ENCODE measurements at regions not wholly inside any gene's neighbourhood (a gene's known extent, or its start where the extent isn't known, plus 50 kb on each side); places are given as distances from the start of the nearest gene placed in this dataset.
"Not testable (repeated sequence)": the region's sequence is repeated elsewhere in the genome, so short reads cannot be mapped to it uniquely, and the experiment has no call there.

DNA sequence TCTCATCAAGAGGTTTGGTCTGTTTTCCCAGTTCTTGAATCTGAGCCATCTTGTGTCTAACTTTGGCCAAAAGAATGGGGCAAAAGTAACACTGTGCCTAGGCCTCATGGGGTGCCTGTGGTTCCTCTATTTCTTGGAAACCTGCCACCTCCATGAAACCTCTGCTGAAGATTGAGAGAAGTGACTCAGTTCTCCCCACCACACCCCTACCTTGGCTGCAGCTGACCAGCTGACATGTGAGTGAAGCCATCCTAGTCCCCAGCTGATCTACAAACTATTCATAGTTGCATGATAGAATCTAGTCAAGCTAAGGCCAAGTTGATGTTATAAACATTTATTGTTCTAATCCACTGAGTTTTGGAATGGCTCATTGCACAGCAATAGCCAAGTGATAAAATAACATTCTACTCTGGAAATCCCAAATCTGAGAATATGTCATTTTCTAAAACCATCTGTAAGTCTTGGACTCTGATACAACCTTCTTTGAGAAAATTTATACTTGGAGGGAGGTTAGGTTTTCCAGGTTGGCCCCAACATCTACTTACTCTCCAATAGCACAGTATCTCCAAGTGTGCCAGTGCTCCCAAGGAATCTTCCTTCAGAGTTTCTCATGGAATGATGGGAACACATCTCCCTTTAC lies 107.0 kb upstream of the SMLR1 start:
- DNase-seq = no peak

DNA sequence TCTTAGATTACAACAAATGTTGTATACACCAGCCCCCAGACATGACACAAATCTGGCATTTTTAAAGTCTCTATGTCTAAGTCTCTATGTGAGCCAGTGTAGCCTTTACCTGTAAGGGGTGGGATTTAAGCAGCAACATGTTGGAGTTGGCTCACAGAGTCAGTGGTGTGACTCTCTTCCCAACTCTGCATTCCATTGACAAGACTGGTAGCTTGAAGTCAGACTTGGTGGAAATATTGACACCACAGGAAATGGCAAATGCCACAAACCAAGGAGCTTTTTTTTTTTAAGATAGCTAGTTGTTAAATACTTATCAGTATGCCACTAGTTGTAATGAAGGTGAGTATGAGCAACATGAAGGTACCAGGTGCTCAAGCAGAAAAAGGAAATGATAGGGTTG lies 103.1 kb upstream of the SMLR1 start:
- DNase-seq = no peak

GRCh38 chr6:130725551-130725950 lies 101.7 kb upstream of the SMLR1 start:
- no peak for DNase-seq

GRCh38 chr6:130728064-130728463 lies 99.1 kb upstream of the SMLR1 start:
- not testable (repeated sequence) for DNase-seq

DNA sequence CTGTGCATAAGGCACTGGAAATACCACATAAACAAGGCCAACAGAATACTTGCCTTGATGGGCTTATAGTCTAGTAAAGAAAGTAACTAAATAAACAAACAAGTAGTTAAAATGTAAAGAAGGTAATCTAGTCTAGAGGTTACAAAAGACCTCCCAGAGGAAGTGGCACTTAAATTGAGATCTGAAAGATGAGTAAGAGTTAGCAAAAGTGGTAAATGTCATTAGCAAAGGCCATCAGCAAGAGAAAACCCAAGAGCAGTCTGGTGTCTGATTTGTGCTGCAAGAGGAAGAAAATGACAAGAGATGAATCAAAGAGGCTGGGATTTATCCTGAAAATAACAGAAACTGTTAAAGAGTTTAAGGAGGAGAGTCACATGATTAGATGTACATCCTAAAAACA lies 96.6 kb upstream of the SMLR1 start:
- DNase-seq = no peak

DNA sequence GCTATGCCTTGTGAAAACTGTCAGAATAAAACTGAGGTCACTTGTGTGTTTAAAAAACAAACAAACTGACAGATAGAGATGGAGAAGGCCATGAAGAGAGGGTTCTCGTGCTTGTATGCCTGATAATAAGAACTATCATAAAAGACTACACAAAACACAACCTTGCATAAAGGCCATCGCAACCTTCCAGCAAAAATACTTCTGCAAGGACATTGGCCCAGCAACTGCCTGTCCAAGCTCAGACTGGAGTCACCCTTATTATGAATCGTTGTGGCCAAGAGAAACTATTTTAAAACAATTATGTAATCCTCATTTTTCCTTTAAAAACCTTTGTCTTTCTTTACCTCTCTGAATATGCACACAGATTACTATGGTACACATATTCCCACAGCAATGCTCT lies 93.0 kb upstream of the SMLR1 start:
- no peak for DNase-seq

DNA sequence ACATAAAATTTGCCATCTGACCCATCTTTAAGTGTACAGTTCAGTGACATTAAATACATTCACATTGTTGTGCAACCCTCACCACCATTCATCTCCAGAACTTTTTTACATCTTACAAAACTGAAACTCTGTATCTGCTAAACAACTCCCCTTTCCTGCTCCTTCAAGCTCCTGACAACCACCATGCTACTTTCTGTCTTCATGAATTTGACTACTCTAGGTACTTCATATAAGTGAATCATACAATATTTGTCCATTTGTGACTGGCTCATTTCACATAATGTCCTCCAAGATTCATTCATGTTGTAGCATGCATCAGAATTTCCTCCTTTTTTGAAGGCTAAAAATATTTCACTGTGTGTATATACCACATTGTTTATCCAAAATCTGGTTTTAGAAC lies 86.9 kb upstream of the SMLR1 start:
- DNase-seq = no peak

DNA sequence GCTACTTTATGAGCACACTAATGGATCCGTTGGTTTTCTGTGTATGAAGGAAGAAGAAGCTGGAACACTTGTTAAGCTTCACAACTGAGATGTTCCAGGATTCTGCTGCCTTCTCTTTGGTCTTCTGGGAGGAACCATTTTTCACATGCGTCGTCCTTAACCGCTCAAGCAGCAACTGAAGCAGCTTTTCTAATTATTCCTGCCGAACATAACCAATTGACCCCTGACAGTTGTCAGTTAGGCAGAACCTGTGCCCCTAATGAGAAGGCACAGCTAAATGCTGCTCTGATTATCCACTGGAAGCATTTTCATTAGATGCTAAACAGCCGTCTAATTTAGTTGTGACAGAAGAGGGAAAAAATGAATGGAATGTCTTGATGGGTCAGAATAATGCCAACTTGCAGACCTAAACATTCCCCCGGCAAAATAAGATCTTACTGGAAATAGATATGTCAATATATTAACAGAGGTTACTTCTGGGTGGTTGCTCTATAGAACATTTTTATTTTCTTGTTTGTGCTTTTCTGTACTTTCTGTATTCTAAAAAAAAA lies 85.0 kb upstream of the SMLR1 start:
- DNase-seq = no peak

DNA sequence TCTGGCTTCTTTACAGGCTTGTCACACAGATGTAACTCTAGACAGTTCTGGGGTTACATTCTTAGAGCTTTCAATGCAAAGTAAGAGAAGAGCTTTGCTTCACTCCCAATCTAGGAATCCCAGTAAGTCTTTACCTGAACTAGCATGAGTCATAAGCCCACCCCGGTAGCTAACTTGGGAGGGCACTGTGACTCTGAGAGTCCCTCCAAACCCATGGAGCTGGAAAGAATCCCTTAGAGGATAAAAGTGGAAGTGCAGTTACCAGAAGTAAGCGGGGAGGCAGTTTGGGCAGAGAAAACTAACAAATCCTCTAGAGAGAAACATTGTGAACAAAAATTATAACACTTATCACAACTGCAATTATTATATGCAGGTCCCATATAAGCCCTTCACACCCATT lies 84.0 kb upstream of the SMLR1 start:
- no peak for DNase-seq

- DNase-seq = no peak
Observed at GRCh38 chr6:130744576-130745366, 82.4 kb upstream of the SMLR1 start.

DNA sequence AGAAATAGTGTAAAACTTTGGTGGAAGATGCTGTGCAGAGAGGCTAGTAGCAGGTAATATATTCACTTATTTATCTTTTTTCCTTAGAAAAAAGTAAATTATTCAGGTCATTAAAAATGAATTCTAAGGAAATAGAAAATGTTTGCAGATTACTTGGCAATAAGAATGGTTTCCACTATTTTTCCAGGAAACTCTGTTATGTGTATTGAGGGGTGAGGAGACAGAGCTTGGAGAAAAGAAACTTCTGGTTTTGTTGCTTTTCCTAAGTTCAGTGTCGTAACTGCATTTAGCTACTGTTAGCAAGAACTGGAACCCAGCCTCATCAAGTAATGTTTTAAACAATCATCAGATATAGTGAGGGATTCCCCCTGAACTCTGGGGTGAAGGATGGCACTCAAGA lies 79.2 kb upstream of the SMLR1 start:
- DNase-seq = no peak

GRCh38 chr6:130749402-130749801 lies 77.8 kb upstream of the SMLR1 start:
- peak; percentile 25 for DNase-seq

DNA sequence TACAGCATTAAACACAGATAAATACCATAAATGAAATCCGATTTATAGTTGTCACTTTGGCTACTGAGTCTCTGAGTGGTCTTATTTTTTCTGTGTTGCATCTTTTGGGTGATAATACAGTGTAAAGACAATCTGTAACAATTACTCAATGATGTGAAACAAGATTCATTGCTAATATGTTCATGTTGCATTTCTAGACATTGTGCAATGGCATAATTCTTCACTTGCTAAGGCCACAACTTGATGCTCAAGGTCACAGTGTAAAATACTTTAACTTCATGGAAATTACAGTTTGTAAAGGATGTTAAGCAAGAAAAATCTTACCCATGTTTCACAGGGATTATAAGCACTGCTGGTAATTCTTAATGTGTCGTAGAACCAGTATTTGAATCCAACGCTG lies 74.9 kb upstream of the SMLR1 start:
- no peak for DNase-seq

DNA sequence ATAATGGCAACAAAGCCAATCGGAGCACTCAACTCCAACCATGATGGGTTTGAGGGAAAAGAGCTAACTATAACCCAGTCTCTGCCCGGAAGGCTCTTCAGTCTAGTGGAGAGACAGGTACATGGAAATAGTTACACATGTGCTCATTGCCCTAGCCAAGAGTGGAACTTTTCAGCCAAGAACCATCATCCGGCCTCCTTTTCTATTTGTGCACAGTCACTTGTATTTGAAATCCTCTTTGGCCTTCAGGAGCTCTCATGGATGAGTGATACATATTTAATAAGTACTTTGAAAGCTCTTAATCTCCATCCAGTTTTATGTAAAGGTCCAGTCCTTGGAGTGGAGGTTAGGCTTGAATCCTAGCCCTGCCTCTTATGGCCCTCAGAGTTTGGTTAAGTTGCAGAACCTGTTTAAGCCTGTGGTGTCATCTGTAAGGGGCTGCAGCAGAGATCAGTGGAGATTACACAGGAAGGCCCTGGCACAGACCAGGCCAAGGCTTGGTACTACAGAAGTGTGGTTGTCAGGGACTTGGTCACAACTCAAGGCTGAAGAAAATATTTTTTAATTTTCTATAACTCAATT lies 72.3 kb upstream of the SMLR1 start:
- peak; percentile 15 for DNase-seq

- DNase-seq = no peak
Observed at GRCh38 chr6:130755368-130756034, 71.7 kb upstream of the SMLR1 start.

DNA sequence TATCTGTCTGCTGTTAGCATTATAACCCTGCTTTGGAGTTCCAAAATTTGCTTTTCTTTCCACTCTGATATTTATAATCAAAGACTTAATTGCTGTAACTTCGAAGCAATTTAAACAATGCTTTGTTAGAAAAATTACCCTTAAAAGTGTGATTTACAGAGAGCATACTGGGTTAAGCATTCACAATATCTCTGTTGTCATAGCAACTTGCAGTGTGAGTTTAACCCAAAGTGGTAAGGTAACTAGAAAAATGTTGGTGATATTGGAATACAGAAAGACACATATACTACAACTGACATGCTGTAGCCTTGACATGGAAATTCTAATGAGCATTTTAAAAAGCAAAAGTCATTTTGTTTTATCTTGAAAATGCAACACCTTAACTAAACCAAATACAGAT lies 70.4 kb upstream of the SMLR1 start:
- no peak for DNase-seq

DNA sequence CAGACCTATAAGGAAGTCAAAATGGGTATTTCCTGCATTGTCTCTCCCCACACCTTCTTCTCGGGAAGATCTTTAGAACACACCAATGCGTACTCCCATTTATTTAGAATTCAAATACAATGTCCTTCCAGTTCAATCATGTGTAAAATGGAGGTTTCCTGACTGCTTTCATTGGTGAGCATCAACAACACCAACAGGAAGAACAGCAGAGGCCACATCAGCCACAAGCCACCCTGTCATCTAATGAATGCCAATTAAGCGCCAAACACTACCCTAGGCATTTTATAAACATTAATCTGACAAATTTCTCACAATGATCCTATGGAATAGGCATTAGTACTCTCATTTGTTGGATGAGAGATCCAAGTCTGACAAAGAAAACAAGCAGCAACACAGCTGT lies 68.4 kb upstream of the SMLR1 start:
- DNase-seq = no peak

- DNase-seq = peak; percentile 66
Observed at GRCh38 chr6:130760006-130760405, 67.2 kb upstream of the SMLR1 start.

DNA sequence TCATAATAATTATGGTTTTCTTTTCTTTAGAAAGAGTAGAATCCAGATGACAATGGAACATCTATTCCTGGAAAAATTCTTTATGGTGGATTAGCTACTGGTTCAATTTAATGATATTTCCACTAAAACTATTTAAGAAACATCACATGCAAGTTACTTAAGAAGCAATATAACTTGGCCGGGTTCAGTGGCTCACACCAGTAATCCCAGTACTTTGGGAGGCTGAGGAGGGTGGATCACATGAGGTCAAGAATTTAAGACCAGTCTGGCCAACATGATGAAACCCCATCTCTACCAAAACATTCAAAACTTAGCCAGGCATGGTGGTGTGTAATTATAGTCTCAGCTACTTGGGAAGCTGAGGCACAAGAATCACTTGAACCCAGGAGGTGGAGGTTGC lies 65.9 kb upstream of the SMLR1 start:
- DNase-seq = no peak

- DNase-seq = no peak
Observed at GRCh38 chr6:130765181-130765727, 62.0 kb upstream of the SMLR1 start.

GRCh38 chr6:130766239-130767144 lies 60.7 kb upstream of the SMLR1 start:
- no peak for DNase-seq

- no peak for DNase-seq
Observed at GRCh38 chr6:130769861-130770260, 57.3 kb upstream of the SMLR1 start.

Measured in DMS53 (cell line).